ENCODE measurements at regions not wholly inside any gene's neighbourhood (a gene's known extent, or its start where the extent isn't known, plus 50 kb on each side); places are given as distances from the start of the nearest gene placed in this dataset.

DNA sequence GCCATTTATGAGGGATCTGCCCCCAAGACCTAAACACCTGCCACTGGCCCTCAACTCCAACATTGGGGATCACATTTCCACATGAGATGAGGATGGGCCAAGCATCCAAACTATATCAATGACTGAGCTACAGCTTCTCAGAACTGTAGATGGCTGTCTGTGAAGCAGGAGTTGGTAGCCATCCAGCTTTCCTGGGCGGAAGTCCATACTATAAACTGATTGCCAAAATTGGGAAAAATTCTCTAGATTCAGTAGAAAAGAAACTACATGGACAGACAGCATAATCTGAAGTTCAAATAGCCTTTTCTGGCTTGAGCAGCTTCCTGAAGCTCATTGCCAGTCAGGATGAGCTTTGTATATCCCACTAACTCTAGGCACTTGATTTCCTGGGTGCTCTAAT, 214.7 kb upstream of the ZBTB20 start:
- H3K27ac ChIP-seq, result no peak overlapping the region
- H3K27me3 ChIP-seq, result no peaks in the 10 kb centered on the region
- TF ChIP-seq EP300 (IDR thresholded peaks at IDR 0.05), result no peak
- no peak for TF ChIP-seq POLR2A (IDR thresholded peaks at IDR 0.05)
- TF ChIP-seq POLR2AphosphoS5 (IDR thresholded peaks at IDR 0.05), result no peak
- no peak for TF ChIP-seq CTCF (IDR thresholded peaks at IDR 0.05)
- 38 to 67% (median 63%) methylated on average over 1 of the region's 1 CpG for WGBS, 5 donors
- DNase-seq, result peak in 1 of 2 donors; percentile 4
- no peak overlapping the region for H3K4me3 ChIP-seq
- H3K4me1 ChIP-seq, result no peaks in the 10 kb centered on the region
- intact Hi-C loops (cut with DNase I; ENCODE audit: low total_unique reads), result no loop called here
- no peaks in the 10 kb centered on the region for H3K36me3 ChIP-seq
- peaks cover 0 to 7% (median 0%) of the 10 kb centered on the region in 4 donors for H3K9me3 ChIP-seq

- 89 to 95% (median 94%) methylated on average over 1 of the region's 1 CpG for WGBS, 5 donors
Observed at GRCh38 chr3:115363071-115363470, 216.0 kb upstream of the ZBTB20 start.

DNA sequence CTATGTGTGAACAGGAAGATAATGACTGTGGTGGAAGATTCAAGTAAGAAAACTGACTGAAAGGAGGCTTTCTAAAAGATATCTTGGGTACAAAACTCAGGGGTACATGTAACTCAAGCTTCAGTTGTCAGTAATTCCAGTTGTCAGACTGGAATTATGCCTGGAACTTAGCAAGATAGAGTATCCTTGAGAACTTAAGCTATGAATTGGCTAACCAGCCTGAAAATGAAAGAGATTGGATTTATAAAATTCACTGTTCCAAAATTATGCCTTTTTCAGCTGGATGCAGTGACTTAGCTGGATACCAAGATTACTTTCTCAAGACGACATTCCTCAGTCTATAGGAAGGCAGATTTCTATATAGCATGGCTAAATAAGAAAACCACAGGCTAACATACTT, 221.9 kb upstream of the ZBTB20 start:
- WGBS, 5 donors, result 59 to 81% (median 70%) methylated on average over 1 of the region's 1 CpG
- H3K27ac ChIP-seq, result no peak overlapping the region
- intact Hi-C loops (cut with DNase I; ENCODE audit: low total_unique reads), result no loop called here
- peaks cover 0 to 7% (median 0%) of the 10 kb centered on the region in 4 donors for H3K9me3 ChIP-seq
- H3K27me3 ChIP-seq, result no peaks in the 10 kb centered on the region
- no peak overlapping the region for H3K4me3 ChIP-seq
- no peaks in the 10 kb centered on the region for H3K36me3 ChIP-seq
- no peak for TF ChIP-seq EP300 (IDR thresholded peaks at IDR 0.05)
- no peak for TF ChIP-seq POLR2AphosphoS5 (IDR thresholded peaks at IDR 0.05)
- TF ChIP-seq POLR2A (IDR thresholded peaks at IDR 0.05), result no peak
- TF ChIP-seq CTCF (IDR thresholded peaks at IDR 0.05), result no peak
- no peak for DNase-seq
- no peaks in the 10 kb centered on the region for H3K4me1 ChIP-seq

More at GRCh38 chr3:115363071-115363470, 216.0 kb upstream of the ZBTB20 start:
- no peaks in the 10 kb centered on the region for H3K27me3 ChIP-seq
- DNase-seq, result no peak
- H3K4me3 ChIP-seq, result no peak overlapping the region
- intact Hi-C loops (cut with DNase I; ENCODE audit: low total_unique reads), result no loop called here
- H3K9me3 ChIP-seq, result peaks cover 0 to 7% (median 0%) of the 10 kb centered on the region in 4 donors
- no peak for TF ChIP-seq POLR2AphosphoS5 (IDR thresholded peaks at IDR 0.05)
- TF ChIP-seq POLR2A (IDR thresholded peaks at IDR 0.05), result no peak
- no peak for TF ChIP-seq CTCF (IDR thresholded peaks at IDR 0.05)
- no peak for TF ChIP-seq EP300 (IDR thresholded peaks at IDR 0.05)
- H3K27ac ChIP-seq, result no peak overlapping the region
- no peaks in the 10 kb centered on the region for H3K4me1 ChIP-seq
- no peaks in the 10 kb centered on the region for H3K36me3 ChIP-seq

GRCh38 chr3:115375362-115375761, 228.3 kb upstream of the ZBTB20 start:
- DNase-seq, result no peak
- no peak overlapping the region for H3K4me3 ChIP-seq
- H3K4me1 ChIP-seq, result no peaks in the 10 kb centered on the region
- intact Hi-C loops (cut with DNase I; ENCODE audit: low total_unique reads), result no loop called here
- H3K27me3 ChIP-seq, result no peaks in the 10 kb centered on the region
- no peaks in the 10 kb centered on the region for H3K36me3 ChIP-seq
- WGBS, 5 donors, result 73 to 82% (median 80%) methylated on average over 2 of the region's 2 CpGs
- no peak overlapping the region for H3K27ac ChIP-seq
- TF ChIP-seq EP300 (IDR thresholded peaks at IDR 0.05) (no peak), POLR2AphosphoS5 (IDR thresholded peaks at IDR 0.05) (no peak), POLR2A (IDR thresholded peaks at IDR 0.05) (no peak), CTCF (IDR thresholded peaks at IDR 0.05) (no peak)
- no peaks in the 10 kb centered on the region for H3K9me3 ChIP-seq

Measured in stomach (tissue), 8 donors.